Naive thymus-derived CD4-positive, alpha-beta T cell (primary cell): ENCODE measurements at regions not wholly inside any gene's neighbourhood (a gene's known extent, or its start where the extent isn't known, plus 50 kb on each side); places are given as distances from the start of the nearest gene placed in this dataset.

Experiments
- ATAC-seq: fragments of 150-1000 bp; cut with Tn5 transposase; 2 replicates; pipeline ENCODE4 v1.10.0; 2021; ENCODE audit warnings: mild to moderate bottlenecking, moderate library complexity
- CTCF ChIA-PET: fragments of 350-600 bp; sonication (Branson Sonifier 250); formaldehyde crosslinking; loops from one replicate; lab custom pipeline; 2021; ENCODE audit warnings: antibody characterized with exemption; lab: Charles Lee
- POLR2A ChIA-PET: fragments of 350-600 bp; sonication (Branson Sonifier 250); formaldehyde crosslinking; loops from one replicate; lab custom pipeline; 2021; ENCODE audit warnings: antibody characterized with exemption, inconsistent platforms; lab: Charles Lee
- DNase-seq, 9 donors: peaks; one replicate each; pipeline versions ENCODE4 v3.0.0 to v3.0.0-alpha.2; 2020 to 2022; ENCODE audit warnings: mixed read lengths in 1 of 9
- H3K27ac ChIP-seq: one replicate; pipeline ENCODE4 v1.7.0; 2013; ENCODE audit warnings: mild to moderate bottlenecking, low read depth, low read length, moderate library complexity
- H3K27me3 ChIP-seq, 2 donors: one replicate each; pipeline ENCODE4 v1.7.0; 2013; ENCODE audit warnings: low read length in 2 of 2, mild to moderate bottlenecking in 2 of 2, moderate library complexity in 2 of 2; ENCODE audit not compliant: control insufficient read depth in 2 of 2, insufficient read depth in 2 of 2
- H3K36me3 ChIP-seq, 3 experiments: 1 replicate in 2 of 3; 2 replicates in 1 of 3; pipeline ENCODE4 v1.7.0; 2013; ENCODE audit warnings: low read length in 3 of 3, mild to moderate bottlenecking in 3 of 3, moderate library complexity in 1 of 3; ENCODE audit not compliant: insufficient read depth in 3 of 3, control insufficient read depth in 2 of 3
- H3K4me1 ChIP-seq, 2 donors: one replicate each; pipeline ENCODE4 v1.7.0; 2013; ENCODE audit warnings: low read length in 2 of 2, mild to moderate bottlenecking in 2 of 2, moderate library complexity in 1 of 2; ENCODE audit not compliant: control insufficient read depth in 2 of 2, insufficient read depth in 2 of 2
- H3K4me3 ChIP-seq: 2 replicates; pipeline ENCODE4 v1.7.0; 2013; ENCODE audit warnings: mild to moderate bottlenecking, low read length
- H3K9me3 ChIP-seq, 3 experiments: 1 replicate in 2 of 3; 2 replicates in 1 of 3; pipeline ENCODE4 v1.7.0; 2013; ENCODE audit warnings: low read length in 3 of 3; ENCODE audit not compliant: control insufficient read depth in 2 of 3
- H3K27ac Mint-ChIP-seq, 9 donors: one replicate each; pipeline ENCODE4 v1.8.0; 2020 to 2022; ENCODE audit warnings: mixed read lengths in 9 of 9, mild to moderate bottlenecking in 8 of 9, moderate library complexity in 5 of 9, inconsistent platforms in 2 of 9
- H3K27me3 Mint-ChIP-seq, 5 donors: one replicate each; pipeline ENCODE4 v1.8.0; 2021 to 2022; ENCODE audit warnings: mixed read lengths in 5 of 5, mild to moderate bottlenecking in 1 of 5
- H3K36me3 Mint-ChIP-seq, 5 donors: one replicate each; pipeline ENCODE4 v1.8.0; 2020 to 2022; ENCODE audit warnings: mixed read lengths in 5 of 5, mild to moderate bottlenecking in 3 of 5, inconsistent platforms in 1 of 5
- H3K4me1 Mint-ChIP-seq, 7 donors: one replicate each; pipeline ENCODE4 v1.8.0; 2020 to 2022; ENCODE audit warnings: mixed read lengths in 7 of 7, mild to moderate bottlenecking in 3 of 7, inconsistent platforms in 1 of 7
- H3K4me3 Mint-ChIP-seq, 10 donors: one replicate each; pipeline ENCODE4 v1.8.0; 2020 to 2022; ENCODE audit warnings: mild to moderate bottlenecking in 10 of 10, mixed read lengths in 10 of 10, moderate library complexity in 6 of 10, inconsistent platforms in 2 of 10
- H3K9me3 Mint-ChIP-seq, 11 donors: one replicate each; pipeline ENCODE4 v1.8.0; 2020 to 2022; ENCODE audit warnings: mixed read lengths in 11 of 11, mild to moderate bottlenecking in 4 of 11, inconsistent platforms in 1 of 11, moderate library complexity in 1 of 11
- intact Hi-C, 2 donors: fragments of 100-400 bp; cut with micrococcal nuclease; formaldehyde crosslinking; loops; one replicate each; pipeline ENCODE4 v1.15.1; 2023

DNA sequence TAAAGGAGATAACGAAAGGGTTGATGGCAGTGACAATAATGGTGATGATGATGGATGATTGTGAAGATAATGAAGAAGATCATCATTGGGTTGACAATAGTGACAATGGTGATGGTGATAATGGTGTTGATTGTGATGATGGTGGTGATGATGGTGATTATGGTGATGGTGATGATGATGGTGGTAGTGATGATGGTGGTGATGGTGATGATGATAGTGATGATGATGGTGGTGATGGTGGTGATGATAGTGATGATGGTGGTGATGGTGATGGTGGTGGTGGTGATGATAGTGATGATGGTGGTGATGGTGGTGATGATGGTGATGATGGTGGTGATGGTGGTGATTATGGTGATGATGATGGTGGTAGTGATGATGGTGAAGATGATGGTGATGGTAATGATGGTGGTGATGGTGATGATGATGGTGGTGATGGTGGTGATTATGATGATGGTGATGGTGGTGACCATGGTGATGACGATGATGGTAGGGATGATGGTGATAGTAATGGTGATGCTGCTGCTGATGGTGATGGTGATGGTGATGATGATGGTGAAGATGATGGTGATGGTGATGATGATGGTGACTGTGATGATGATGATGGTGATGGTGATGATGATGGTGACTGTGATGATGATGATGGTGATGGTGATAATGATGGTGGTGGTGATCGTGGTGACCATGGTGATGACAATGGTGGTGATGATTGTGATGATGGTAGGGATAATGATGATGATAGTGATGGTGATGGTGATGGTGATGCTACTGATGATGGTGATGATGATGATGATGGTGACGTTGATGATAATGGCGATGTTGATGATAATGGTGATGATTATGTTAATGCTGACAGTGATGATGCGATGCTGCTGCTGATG, 61.6 kb upstream of the NKX1-1 start:
- POLR2A ChIA-PET = no interaction called here
- H3K9me3 Mint-ChIP-seq = peaks cover 2 to 14% (median 11%) of the 10 kb centered on the region in 11 donors
- no peaks in the 10 kb centered on the region for H3K27me3 ChIP-seq
- H3K36me3 Mint-ChIP-seq = peaks cover 0 to 10% (median 0%) of the 10 kb centered on the region in 5 donors
- ATAC-seq (no peak), DNase-seq (no peak)
- H3K9me3 ChIP-seq = peaks cover 0 to 8% (median 0%) of the 10 kb centered on the region in 3 experiments
- H3K4me3 Mint-ChIP-seq = no peak overlapping the region
- CTCF ChIA-PET = no interaction called here
- H3K4me1 ChIP-seq = no peaks in the 10 kb centered on the region
- H3K4me1 Mint-ChIP-seq = peaks cover 0 to 2% (median 0%) of the 10 kb centered on the region in 7 donors
- no peaks in the 10 kb centered on the region for H3K36me3 ChIP-seq
- H3K27me3 Mint-ChIP-seq = peaks cover 0 to 16% (median 6%) of the 10 kb centered on the region in 5 donors
- intact Hi-C loops = no loop called here
- no peak overlapping the region for H3K4me3 ChIP-seq
- H3K27ac ChIP-seq = no peak overlapping the region
- no peak overlapping the region for H3K27ac Mint-ChIP-seq

DNA sequence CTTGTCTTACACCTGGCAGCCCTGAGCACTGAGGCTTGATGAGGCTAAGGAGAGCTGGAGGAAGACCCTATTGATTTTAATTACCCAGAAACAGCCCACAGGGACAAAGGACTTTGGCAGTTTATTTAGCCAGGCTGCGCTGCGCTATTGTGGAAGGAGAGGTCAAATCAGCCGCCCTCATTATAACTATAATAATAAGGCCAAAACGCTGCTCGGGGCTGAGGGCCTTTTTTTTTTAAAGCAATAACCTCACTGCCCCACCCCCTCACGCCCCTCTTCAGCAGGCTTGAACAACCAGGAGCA, 60.6 kb upstream of the NKX1-1 start:
- Histone ChIP-seq H3K9me3 (peaks cover 0 to 8% (median 0%) of the 10 kb centered on the region in 3 experiments), H3K36me3 (no peaks in the 10 kb centered on the region), H3K27ac (no peak overlapping the region), H3K27me3 (no peaks in the 10 kb centered on the region), H3K4me1 (no peaks in the 10 kb centered on the region), H3K4me3 (no peak overlapping the region)
- intact Hi-C loops = no loop called here
- Mint-ChIP-seq H3K9me3 (peaks cover 2 to 14% (median 11%) of the 10 kb centered on the region in 11 donors), H3K4me1 (peaks cover 0 to 2% (median 0%) of the 10 kb centered on the region in 7 donors), H3K36me3 (peaks cover 0 to 10% (median 0%) of the 10 kb centered on the region in 5 donors), H3K27ac (no peak overlapping the region), H3K4me3 (no peak overlapping the region), H3K27me3 (peaks cover 0 to 15% (median 6%) of the 10 kb centered on the region in 5 donors)
- POLR2A ChIA-PET = no interaction called here
- CTCF ChIA-PET = interaction anchor here (0.6 kb wide), 1 partner anchor 25 kb away, joined by 3 read pairs; no protein-coding TSS in a partner anchor
- DNase-seq (no peak), ATAC-seq (no peak)

DNA sequence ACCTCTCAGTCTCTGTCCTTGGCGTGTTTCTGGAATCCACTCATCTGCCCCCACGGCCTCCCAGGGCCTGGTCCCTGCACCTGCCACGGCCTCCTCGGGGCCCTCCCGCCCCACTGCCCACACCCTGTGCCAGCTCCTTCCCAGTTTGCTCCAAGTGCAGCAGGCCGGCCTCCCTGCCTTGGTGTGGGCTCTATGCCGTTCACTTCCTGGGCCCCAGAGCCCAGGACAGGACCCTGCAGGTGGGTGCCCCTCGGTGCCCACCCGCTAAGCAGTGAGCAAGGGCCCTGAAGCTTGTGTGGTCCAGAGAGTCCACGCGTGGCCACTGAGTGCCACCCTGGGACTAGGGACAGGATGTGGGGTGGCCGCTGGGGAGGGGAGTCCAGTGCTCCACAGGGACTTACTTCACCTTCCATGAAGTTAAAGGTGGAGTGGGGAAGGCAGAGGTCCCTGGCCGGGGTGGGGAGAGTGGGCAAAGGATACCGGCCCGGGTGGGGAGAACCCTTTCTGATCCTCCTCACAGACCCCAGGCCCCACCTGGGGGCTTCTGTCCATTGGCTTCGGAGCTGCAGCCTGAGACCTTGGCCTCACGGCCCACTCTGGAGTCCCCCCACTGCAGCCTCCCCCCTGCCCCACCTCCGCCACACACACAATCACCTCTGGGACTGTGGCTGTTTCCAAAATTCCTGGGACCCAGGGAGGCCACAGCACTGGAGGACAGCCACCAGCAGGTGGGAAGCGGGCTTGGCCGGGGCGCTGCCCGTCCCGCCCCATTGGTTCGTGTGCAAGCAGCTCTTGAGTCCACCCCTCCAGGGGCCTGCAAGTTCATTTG, 60.0 kb upstream of the NKX1-1 start:
- Histone ChIP-seq H3K36me3 (no peaks in the 10 kb centered on the region), H3K9me3 (peaks cover 0 to 8% (median 0%) of the 10 kb centered on the region in 3 experiments), H3K4me3 (no peak overlapping the region), H3K27me3 (no peaks in the 10 kb centered on the region), H3K27ac (no peak overlapping the region), H3K4me1 (no peaks in the 10 kb centered on the region)
- Mint-ChIP-seq H3K9me3 (peaks cover 4 to 14% (median 11%) of the 10 kb centered on the region in 11 donors), H3K4me3 (no peak overlapping the region), H3K27me3 (peaks cover 0 to 17% (median 12%) of the 10 kb centered on the region in 5 donors), H3K36me3 (peaks cover 0 to 10% (median 0%) of the 10 kb centered on the region in 5 donors), H3K27ac (no peak overlapping the region), H3K4me1 (peaks cover 0 to 2% (median 0%) of the 10 kb centered on the region in 7 donors)
- ChIA-PET POLR2A (no interaction called here), CTCF (interaction anchor here (0.6 kb wide), 1 partner anchor 24 kb away, joined by 3 read pairs; no protein-coding TSS in a partner anchor)
- ATAC-seq = no peak
- intact Hi-C loops = no loop called here
- no peak for DNase-seq

DNA sequence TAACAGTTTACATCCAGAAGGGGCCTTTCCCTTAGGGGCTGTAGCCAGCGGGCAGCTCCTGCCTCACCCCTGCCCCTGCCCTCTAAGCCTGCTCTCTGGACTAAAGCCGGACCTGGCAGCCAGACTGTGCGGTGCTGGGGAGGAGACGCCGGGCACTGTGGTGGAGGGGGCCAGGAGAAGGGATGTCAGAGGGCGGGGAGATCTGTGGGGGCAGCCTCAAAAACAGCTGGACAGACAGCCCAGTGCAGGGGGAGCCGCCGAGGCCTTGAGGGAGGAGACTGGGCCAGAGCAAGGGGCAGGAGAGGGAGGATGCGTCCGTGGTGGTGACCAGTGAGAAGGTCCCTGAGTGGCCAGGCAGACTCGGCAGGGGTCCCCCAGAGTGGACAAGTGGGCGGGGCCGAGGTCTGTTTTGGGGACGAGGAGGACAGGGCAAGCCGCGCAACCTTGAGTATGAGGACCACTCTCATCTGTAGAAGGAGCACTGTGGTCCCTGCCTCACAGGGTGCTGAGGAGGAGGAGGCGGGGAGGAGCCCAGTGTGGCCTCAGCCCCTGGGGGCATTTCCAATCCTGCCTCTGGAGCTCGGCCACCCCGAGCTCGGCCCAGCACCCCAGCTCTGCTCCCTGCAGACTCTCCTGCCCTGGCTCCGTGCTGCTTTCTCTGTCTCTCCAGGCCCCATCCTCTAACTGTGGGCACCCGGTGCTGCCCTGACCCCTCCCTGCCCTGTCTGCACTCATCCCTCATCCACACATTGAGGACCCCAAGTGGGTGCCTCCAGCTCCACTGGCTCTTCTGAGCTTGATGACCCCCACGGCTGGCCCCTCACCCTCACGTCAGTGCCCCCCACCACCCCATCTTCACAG, 59.2 kb upstream of the NKX1-1 start:
- no peaks in the 10 kb centered on the region for H3K27me3 ChIP-seq
- peaks cover 0 to 10% (median 0%) of the 10 kb centered on the region in 5 donors for H3K36me3 Mint-ChIP-seq

DNA sequence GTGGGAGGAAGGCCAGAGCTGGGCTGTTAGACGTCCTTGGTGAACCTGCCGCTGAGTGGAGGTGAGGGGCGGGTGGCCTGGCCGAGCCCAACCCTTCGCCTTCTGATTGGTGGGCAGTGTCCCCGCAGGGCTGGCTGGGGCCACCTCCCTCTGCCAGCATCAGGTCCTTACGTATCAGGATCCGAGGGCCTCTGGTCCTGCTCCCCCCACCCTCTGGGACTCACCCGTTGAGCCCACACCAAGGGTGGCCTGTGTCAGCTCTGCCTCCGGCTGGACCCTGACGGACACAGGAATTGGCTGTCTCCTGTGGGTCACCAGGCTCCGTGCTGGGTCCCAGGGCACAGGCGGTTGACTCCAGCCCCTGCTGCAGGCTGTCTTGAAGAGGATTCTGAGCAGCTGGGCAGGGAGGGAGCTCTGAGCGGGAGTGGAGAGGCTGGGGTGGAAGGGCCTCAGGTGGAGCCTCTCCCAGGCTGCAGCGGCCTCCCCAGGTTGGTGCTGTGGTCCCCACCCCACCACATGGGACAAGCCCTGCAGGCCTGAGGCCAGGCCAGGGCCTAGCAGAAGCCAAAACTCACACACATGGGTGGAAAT, 58.4 kb upstream of the NKX1-1 start:
- DNase-seq (no peak), ATAC-seq (no peak)

More for the DNA sequence above, 59.2 kb upstream of the NKX1-1 start:
- peaks cover under 1 to 20% (median 17%) of the 10 kb centered on the region in 5 donors for H3K27me3 Mint-ChIP-seq
- H3K4me3 Mint-ChIP-seq = no peak overlapping the region
- ATAC-seq = no peak
- CTCF ChIA-PET = no interaction called here
- Histone ChIP-seq H3K4me1 (no peaks in the 10 kb centered on the region), H3K9me3 (peaks cover 0 to 8% (median 0%) of the 10 kb centered on the region in 3 experiments), H3K36me3 (no peaks in the 10 kb centered on the region), H3K27ac (no peak overlapping the region), H3K4me3 (no peak overlapping the region)
- POLR2A ChIA-PET = no interaction called here
- H3K9me3 Mint-ChIP-seq = peaks cover 5 to 14% (median 11%) of the 10 kb centered on the region in 11 donors
- H3K27ac Mint-ChIP-seq = no peak overlapping the region
- DNase-seq = no peak
- intact Hi-C loops = no loop called here
- H3K4me1 Mint-ChIP-seq = peaks cover 0 to 2% (median 0%) of the 10 kb centered on the region in 7 donors

More for the DNA sequence above, 58.4 kb upstream of the NKX1-1 start:
- Mint-ChIP-seq H3K27me3 (peaks cover 2 to 24% (median 21%) of the 10 kb centered on the region in 5 donors), H3K4me3 (no peak overlapping the region), H3K36me3 (peaks cover 0 to 10% (median 0%) of the 10 kb centered on the region in 5 donors), H3K9me3 (peaks cover 6 to 14% (median 11%) of the 10 kb centered on the region in 11 donors), H3K4me1 (peaks cover 0 to 2% (median 0%) of the 10 kb centered on the region in 7 donors), H3K27ac (no peak overlapping the region)
- Histone ChIP-seq H3K9me3 (peaks cover 0 to 8% (median 0%) of the 10 kb centered on the region in 3 experiments), H3K36me3 (no peaks in the 10 kb centered on the region), H3K4me3 (no peak overlapping the region), H3K27me3 (no peaks in the 10 kb centered on the region), H3K4me1 (no peaks in the 10 kb centered on the region), H3K27ac (no peak overlapping the region)
- intact Hi-C loops = no loop called here
- ChIA-PET POLR2A (interaction anchor here (0.5 kb wide), 1 partner anchor 206 kb away, joined by 3 read pairs; no protein-coding TSS in a partner anchor), CTCF (no interaction called here)
